ENCODE measurements at regions not wholly inside any gene's neighbourhood (a gene's known extent, or its start where the extent isn't known, plus 50 kb on each side); places are given as distances from the start of the nearest gene placed in this dataset.

- H3K27ac ChIP-seq, result no peak overlapping the region
- TF ChIP-seq ZFX (IDR thresholded peaks at IDR 0.05), result no peak
- TF ChIP-seq, protein P1, sequence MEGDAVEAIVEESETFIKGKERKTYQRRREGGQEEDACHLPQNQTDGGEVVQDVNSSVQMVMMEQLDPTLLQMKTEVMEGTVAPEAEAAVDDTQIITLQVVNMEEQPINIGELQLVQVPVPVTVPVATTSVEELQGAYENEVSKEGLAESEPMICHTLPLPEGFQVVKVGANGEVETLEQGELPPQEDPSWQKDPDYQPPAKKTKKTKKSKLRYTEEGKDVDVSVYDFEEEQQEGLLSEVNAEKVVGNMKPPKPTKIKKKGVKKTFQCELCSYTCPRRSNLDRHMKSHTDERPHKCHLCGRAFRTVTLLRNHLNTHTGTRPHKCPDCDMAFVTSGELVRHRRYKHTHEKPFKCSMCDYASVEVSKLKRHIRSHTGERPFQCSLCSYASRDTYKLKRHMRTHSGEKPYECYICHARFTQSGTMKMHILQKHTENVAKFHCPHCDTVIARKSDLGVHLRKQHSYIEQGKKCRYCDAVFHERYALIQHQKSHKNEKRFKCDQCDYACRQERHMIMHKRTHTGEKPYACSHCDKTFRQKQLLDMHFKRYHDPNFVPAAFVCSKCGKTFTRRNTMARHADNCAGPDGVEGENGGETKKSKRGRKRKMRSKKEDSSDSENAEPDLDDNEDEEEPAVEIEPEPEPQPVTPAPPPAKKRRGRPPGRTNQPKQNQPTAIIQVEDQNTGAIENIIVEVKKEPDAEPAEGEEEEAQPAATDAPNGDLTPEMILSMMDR (conservative IDR thresholded peaks at IDR 0.05), result no peak
Observed at GRCh38 chr4:96685691-96686090, 845.8 kb downstream of the PDHA2 start.

DNA sequence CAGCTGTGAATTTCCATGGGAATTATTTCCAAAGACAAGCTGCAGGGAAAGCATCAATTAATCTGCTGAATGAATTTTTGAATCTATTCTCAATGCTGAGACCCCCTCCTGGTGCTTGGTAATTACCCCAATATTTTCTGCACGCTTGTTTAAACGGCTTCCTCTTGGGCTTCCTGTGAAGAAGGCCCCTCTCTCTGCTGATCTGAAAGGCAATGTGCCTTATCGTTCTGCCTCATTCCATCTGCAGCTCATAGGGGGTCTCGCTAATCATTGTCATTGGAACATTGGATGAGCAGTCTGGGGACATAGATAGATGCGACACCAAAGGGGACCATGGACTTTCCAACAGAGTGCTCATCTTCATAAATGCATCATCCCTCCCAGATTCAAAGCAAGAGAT, 851.6 kb downstream of the PDHA2 start:
- TF ChIP-seq ZFX (IDR thresholded peaks at IDR 0.05), result no peak
- TF ChIP-seq, protein P1 (conservative IDR thresholded peaks at IDR 0.05), result no peak
- H3K27ac ChIP-seq, result no peak overlapping the region

DNA sequence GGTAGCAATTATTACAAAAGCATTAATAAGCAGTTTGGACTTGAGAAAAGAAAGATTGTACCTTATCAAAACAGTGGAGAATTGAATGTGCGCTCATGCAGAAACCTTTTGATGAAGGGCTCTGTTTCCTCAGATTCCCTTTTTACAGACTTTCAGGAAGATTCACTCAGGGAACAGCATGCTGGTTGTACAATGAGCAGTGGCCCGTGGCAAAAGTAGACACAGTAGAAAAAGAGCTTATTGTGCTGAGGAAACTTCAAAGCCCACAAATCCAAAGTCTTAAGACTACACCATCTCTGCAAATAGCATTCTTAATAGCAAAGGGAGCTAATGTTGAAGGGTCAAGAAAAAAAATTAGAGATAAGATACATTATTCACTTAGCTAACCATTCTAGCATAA, 858.9 kb downstream of the PDHA2 start:
- TF ChIP-seq ZFX (IDR thresholded peaks at IDR 0.05), result no peak
- TF ChIP-seq, protein P1 (conservative IDR thresholded peaks at IDR 0.05), result no peak
- H3K27ac ChIP-seq, result no peak overlapping the region

DNA sequence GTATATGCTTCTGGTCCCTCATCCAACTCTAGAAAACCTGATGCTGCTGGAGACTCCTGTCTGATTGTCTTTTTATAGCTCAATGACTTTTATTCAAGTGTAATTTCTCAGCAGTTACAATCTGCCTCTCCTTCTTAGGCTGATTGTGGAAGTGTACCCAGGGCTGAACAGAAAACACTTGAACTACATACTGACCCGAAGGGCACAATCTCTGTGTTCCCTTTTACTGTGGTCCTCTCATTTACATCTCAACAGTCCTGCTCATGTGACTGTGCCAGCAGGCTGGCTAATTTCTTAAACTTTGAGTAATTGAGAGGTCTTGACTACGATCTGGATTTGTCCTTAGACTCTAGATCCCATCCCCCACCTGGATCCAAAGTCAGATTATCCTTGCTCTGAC, 863.4 kb downstream of the PDHA2 start:
- TF ChIP-seq ZFX (IDR thresholded peaks at IDR 0.05), result no peak
- TF ChIP-seq, protein P1 (conservative IDR thresholded peaks at IDR 0.05), result no peak

DNA sequence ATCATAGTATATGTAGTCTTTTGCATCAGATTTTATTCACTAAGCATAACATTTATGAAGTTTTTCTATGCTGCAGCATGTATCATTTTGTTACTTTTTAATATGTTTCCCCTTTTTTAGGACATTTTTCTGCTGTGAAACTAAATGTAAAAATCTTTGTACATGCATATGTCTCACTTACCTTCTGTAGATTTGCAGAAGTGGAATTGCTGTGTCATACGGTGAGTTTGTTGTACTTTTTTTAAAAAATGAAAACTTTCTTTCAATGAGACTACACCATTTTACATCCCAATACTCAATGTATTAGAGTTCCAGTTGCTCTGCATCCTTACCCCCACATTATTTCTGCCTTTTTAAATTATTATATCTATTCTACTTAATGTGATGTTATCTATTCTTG, 868.9 kb downstream of the PDHA2 start:
- no peak overlapping the region for H3K27ac ChIP-seq
- TF ChIP-seq ZFX (IDR thresholded peaks at IDR 0.05), result no peak
- TF ChIP-seq, protein P1 (conservative IDR thresholded peaks at IDR 0.05), result no peak

More for the DNA sequence above, 863.4 kb downstream of the PDHA2 start:
- no peak overlapping the region for H3K27ac ChIP-seq

- no peak overlapping the region for H3K27ac ChIP-seq
- no peak for TF ChIP-seq ZFX (IDR thresholded peaks at IDR 0.05)
- TF ChIP-seq, protein P1 (conservative IDR thresholded peaks at IDR 0.05), result no peak
Observed at GRCh38 chr4:96713271-96713850, 873.5 kb downstream of the PDHA2 start.

DNA sequence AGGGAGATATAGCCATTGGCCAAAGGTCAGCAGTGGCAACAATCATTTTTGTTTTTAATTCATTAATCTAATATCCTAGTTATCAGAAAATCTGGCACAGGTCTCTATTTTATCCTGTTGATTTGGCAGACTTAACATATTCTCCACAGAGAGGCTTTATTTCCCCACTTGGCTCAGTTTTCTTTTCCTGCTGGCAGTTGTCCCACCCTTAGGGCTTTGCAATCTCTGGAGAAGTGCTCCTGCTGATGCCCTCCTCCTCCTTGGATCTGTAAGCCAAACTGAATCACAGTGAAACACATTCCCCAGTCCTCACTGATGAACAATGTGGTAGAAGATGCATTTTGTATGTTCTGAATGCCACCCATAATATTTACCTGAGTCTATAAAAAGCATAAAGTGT, 889.7 kb downstream of the PDHA2 start:
- no peak overlapping the region for H3K27ac ChIP-seq
- no peak for TF ChIP-seq ZFX (IDR thresholded peaks at IDR 0.05)
- TF ChIP-seq, protein P1 (conservative IDR thresholded peaks at IDR 0.05), result no peak
